ENCODE measurements at regions not wholly inside any gene's neighbourhood (a gene's known extent, or its start where the extent isn't known, plus 50 kb on each side); places are given as distances from the start of the nearest gene placed in this dataset.

- DNase-seq (ENCODE audit: low spot score) = no peak
Measured at GRCh38 chr7:124692425-124692824, 73.2 kb downstream of the GPR37 start.

GRCh38 chr7:124690840-124691239 is 74.8 kb downstream of the GPR37 start:
- DNase-seq (ENCODE audit: low spot score) = no peak

- DNase-seq (ENCODE audit: low spot score) = no peak
Measured at GRCh38 chr7:124689931-124690330, 75.7 kb downstream of the GPR37 start.

GRCh38 chr7:124689523-124689922 is 76.1 kb downstream of the GPR37 start:
- DNase-seq (ENCODE audit: low spot score) = no peak

- no peak for DNase-seq (ENCODE audit: low spot score)
Measured at GRCh38 chr7:124688991-124689390, 76.6 kb downstream of the GPR37 start.

GRCh38 chr7:124686543-124687171 is 78.9 kb downstream of the GPR37 start:
- DNase-seq (ENCODE audit: low spot score) = no peak

- DNase-seq (ENCODE audit: low spot score) = no peak
Measured at GRCh38 chr7:124681946-124682345, 83.6 kb downstream of the GPR37 start.

- no peak for DNase-seq (ENCODE audit: low spot score)
Measured at GRCh38 chr7:124680304-124680703, 85.3 kb downstream of the GPR37 start.

- DNase-seq (ENCODE audit: low spot score) = no peak
Measured at GRCh38 chr7:124679586-124680225, 85.9 kb downstream of the GPR37 start.

GRCh38 chr7:124679146-124679545 is 86.4 kb downstream of the GPR37 start:
- no peak for DNase-seq (ENCODE audit: low spot score)

GRCh38 chr7:124674451-124674850 is 91.1 kb downstream of the GPR37 start:
- DNase-seq (ENCODE audit: low spot score) = no peak

GRCh38 chr7:124672011-124672410 is 93.6 kb downstream of the GPR37 start:
- no peak for DNase-seq (ENCODE audit: low spot score)

GRCh38 chr7:124667312-124668153 is 98.1 kb downstream of the GPR37 start:
- no peak for DNase-seq (ENCODE audit: low spot score)

GRCh38 chr7:124662937-124663336 is 102.7 kb downstream of the GPR37 start:
- no peak for DNase-seq (ENCODE audit: low spot score)

- no peak for DNase-seq (ENCODE audit: low spot score)
Measured at GRCh38 chr7:124662372-124662771, 103.2 kb downstream of the GPR37 start.

GRCh38 chr7:124655990-124656389 is 109.6 kb downstream of the GPR37 start:
- no peak for DNase-seq (ENCODE audit: low spot score)

- DNase-seq (ENCODE audit: low spot score) = no peak
Measured at GRCh38 chr7:124652237-124652636, 113.4 kb downstream of the GPR37 start.

GRCh38 chr7:124651136-124651535 is 114.5 kb downstream of the GPR37 start:
- no peak for DNase-seq (ENCODE audit: low spot score)

GRCh38 chr7:124649397-124650014 is 116.1 kb downstream of the GPR37 start:
- no peak for DNase-seq (ENCODE audit: low spot score)

GRCh38 chr7:124647630-124648306 is 117.8 kb downstream of the GPR37 start:
- no peak for DNase-seq (ENCODE audit: low spot score)

GRCh38 chr7:124645704-124646103 is 119.9 kb downstream of the GPR37 start:
- no peak for DNase-seq (ENCODE audit: low spot score)

GRCh38 chr7:124643311-124643811 is 122.2 kb downstream of the GPR37 start:
- DNase-seq (ENCODE audit: low spot score) = no peak

All from iPS-NIHi11 (cell line).